ENCODE measurements at regions not wholly inside any gene's neighbourhood (a gene's known extent, or its start where the extent isn't known, plus 50 kb on each side); places are given as distances from the start of the nearest gene placed in this dataset.
"Not testable (repeated sequence)": the region's sequence is repeated elsewhere in the genome, so short reads cannot be mapped to it uniquely, and the experiment has no call there.

GRCh38 chr21:27526451-27526850 is 559.6 kb upstream of the ADAMTS5 start:
- Histone ChIP-seq H3K4me2 (ENCODE audit: low read length) (no peak overlapping the region), H3K27me3 (ENCODE audit: control insufficient read depth, low read length) (no peaks in the 10 kb centered on the region), H3K9me2 (replicated peaks; ENCODE audit: control insufficient read depth, low read length) (no peaks in the 10 kb centered on the region), H3K9me3 (ENCODE audit: control insufficient read depth, insufficient read depth, low read length) (no peaks in the 10 kb centered on the region; the same call in 1 of the 2 replicates), H3K4me1 (ENCODE audit: control insufficient read depth, low read length) (no peaks in the 10 kb centered on the region), H3F3A (ENCODE audit: control insufficient read depth, insufficient read depth) (no peaks in the 10 kb centered on the region), H3K4me3 (ENCODE audit: low read length) (no peak overlapping the region), H3K27ac (ENCODE audit: low read depth, low read length) (no peak overlapping the region), H4K20me1 (ENCODE audit: control insufficient read depth, insufficient read depth, low read depth, low read length) (no peaks in the 10 kb centered on the region), H3K79me2 (ENCODE audit: control insufficient read depth, low read length) (no peaks in the 10 kb centered on the region), H3K36me3 (ENCODE audit: control insufficient read depth, low read length) (no peaks in the 10 kb centered on the region)
- TF ChIP-seq, protein P1, sequence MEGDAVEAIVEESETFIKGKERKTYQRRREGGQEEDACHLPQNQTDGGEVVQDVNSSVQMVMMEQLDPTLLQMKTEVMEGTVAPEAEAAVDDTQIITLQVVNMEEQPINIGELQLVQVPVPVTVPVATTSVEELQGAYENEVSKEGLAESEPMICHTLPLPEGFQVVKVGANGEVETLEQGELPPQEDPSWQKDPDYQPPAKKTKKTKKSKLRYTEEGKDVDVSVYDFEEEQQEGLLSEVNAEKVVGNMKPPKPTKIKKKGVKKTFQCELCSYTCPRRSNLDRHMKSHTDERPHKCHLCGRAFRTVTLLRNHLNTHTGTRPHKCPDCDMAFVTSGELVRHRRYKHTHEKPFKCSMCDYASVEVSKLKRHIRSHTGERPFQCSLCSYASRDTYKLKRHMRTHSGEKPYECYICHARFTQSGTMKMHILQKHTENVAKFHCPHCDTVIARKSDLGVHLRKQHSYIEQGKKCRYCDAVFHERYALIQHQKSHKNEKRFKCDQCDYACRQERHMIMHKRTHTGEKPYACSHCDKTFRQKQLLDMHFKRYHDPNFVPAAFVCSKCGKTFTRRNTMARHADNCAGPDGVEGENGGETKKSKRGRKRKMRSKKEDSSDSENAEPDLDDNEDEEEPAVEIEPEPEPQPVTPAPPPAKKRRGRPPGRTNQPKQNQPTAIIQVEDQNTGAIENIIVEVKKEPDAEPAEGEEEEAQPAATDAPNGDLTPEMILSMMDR (IDR thresholded peaks at IDR 0.05; ENCODE audit: low read depth, low read length, poor library complexity, severe bottlenecking), result no peak
- no peak for TF ChIP-seq EZH2phosphoT487 (IDR thresholded peaks at IDR 0.05; ENCODE audit: borderline replicate concordance, low read length)

DNA sequence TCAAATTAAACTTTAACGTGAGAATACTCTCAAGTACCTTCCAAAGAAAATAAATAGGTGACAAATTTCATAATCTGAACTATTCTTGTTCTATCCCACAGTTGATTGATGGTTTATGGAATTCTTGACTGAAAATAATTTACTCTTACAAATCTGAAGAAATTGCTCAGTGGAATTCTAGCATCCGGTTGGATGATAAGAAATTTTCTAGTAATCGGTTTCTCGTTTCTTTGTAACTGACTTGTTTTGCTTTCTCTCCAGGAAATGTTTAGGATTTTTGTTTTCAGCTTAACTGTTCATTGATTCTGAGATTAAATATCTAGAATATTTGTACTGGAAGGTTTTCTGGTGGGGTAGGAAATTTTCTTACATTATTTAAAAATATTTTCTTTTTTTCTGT is 558.9 kb upstream of the ADAMTS5 start:
- Histone ChIP-seq H3F3A (ENCODE audit: control insufficient read depth, insufficient read depth) (no peaks in the 10 kb centered on the region), H4K20me1 (ENCODE audit: control insufficient read depth, insufficient read depth, low read depth, low read length) (no peaks in the 10 kb centered on the region), H3K36me3 (ENCODE audit: control insufficient read depth, low read length) (no peaks in the 10 kb centered on the region), H3K27ac (ENCODE audit: low read depth, low read length) (no peak overlapping the region), H3K4me2 (ENCODE audit: low read length) (no peak overlapping the region), H3K79me2 (ENCODE audit: control insufficient read depth, low read length) (no peaks in the 10 kb centered on the region), H3K27me3 (ENCODE audit: control insufficient read depth, low read length) (no peaks in the 10 kb centered on the region), H3K9me3 (ENCODE audit: control insufficient read depth, insufficient read depth, low read length) (no peaks in the 10 kb centered on the region; the same call in 1 of the 2 replicates), H3K4me1 (ENCODE audit: control insufficient read depth, low read length) (no peaks in the 10 kb centered on the region), H3K9me2 (replicated peaks; ENCODE audit: control insufficient read depth, low read length) (no peaks in the 10 kb centered on the region), H3K4me3 (ENCODE audit: low read length) (no peak overlapping the region)
- TF ChIP-seq EZH2phosphoT487 (IDR thresholded peaks at IDR 0.05; ENCODE audit: borderline replicate concordance, low read length), result no peak
- TF ChIP-seq, protein P1 (IDR thresholded peaks at IDR 0.05; ENCODE audit: low read depth, low read length, poor library complexity, severe bottlenecking), result no peak

- H3K27ac ChIP-seq (ENCODE audit: low read depth, low read length), result no peak overlapping the region
Observed at GRCh38 chr21:27519361-27519760, 552.5 kb upstream of the ADAMTS5 start.

GRCh38 chr21:27517177-27517576 is 550.3 kb upstream of the ADAMTS5 start:
- H3K9me2 ChIP-seq (replicated peaks; ENCODE audit: control insufficient read depth, low read length); H3K9me3 ChIP-seq (ENCODE audit: control insufficient read depth, insufficient read depth, low read length); H4K20me1 ChIP-seq (ENCODE audit: control insufficient read depth, insufficient read depth, low read depth, low read length); H3K4me3 ChIP-seq (ENCODE audit: low read length); H3K36me3 ChIP-seq (ENCODE audit: control insufficient read depth, low read length); H3K27ac ChIP-seq (ENCODE audit: low read depth, low read length); H3K4me1 ChIP-seq (ENCODE audit: control insufficient read depth, low read length); H3K27me3 ChIP-seq (ENCODE audit: control insufficient read depth, low read length); H3K79me2 ChIP-seq (ENCODE audit: control insufficient read depth, low read length); H3K4me2 ChIP-seq (ENCODE audit: low read length); H3F3A ChIP-seq (ENCODE audit: control insufficient read depth, insufficient read depth): not testable (repeated sequence)

More at GRCh38 chr21:27519361-27519760, 552.5 kb upstream of the ADAMTS5 start:
- Histone ChIP-seq H3K4me3 (ENCODE audit: low read length) (no peak overlapping the region), H3K27me3 (ENCODE audit: control insufficient read depth, low read length) (no peaks in the 10 kb centered on the region), H3K9me3 (ENCODE audit: control insufficient read depth, insufficient read depth, low read length) (peaks cover 5% of the 10 kb centered on the region; the same call in 1 of the 2 replicates), H3K79me2 (ENCODE audit: control insufficient read depth, low read length) (no peaks in the 10 kb centered on the region), H4K20me1 (ENCODE audit: control insufficient read depth, insufficient read depth, low read depth, low read length) (no peaks in the 10 kb centered on the region), H3K4me2 (ENCODE audit: low read length) (no peak overlapping the region), H3K9me2 (replicated peaks; ENCODE audit: control insufficient read depth, low read length) (no peaks in the 10 kb centered on the region), H3K4me1 (ENCODE audit: control insufficient read depth, low read length) (no peaks in the 10 kb centered on the region), H3K36me3 (ENCODE audit: control insufficient read depth, low read length) (no peaks in the 10 kb centered on the region), H3F3A (ENCODE audit: control insufficient read depth, insufficient read depth) (no peaks in the 10 kb centered on the region)
- TF ChIP-seq, protein P1 (IDR thresholded peaks at IDR 0.05; ENCODE audit: low read depth, low read length, poor library complexity, severe bottlenecking), result no peak
- no peak for TF ChIP-seq EZH2phosphoT487 (IDR thresholded peaks at IDR 0.05; ENCODE audit: borderline replicate concordance, low read length)
